H1 (cell line): ENCODE measurements at regions not wholly inside any gene's neighbourhood (a gene's known extent, or its start where the extent isn't known, plus 50 kb on each side); places are given as distances from the start of the nearest gene placed in this dataset.

Source experiments
- BACH1 ChIP-seq: IDR thresholded peaks from 2 replicates; pipeline ENCODE4 v1.6.1; 2012; ENCODE audit warnings: low read length, improper control_type of control experiment
- CBX8 ChIP-seq: fragments of 300-800, 300-1000 bp; sonication (generic); IDR thresholded peaks from 2 replicates; pipeline ENCODE4 v1.7.1; 2016; ENCODE audit warnings: low read depth, low read length, borderline replicate concordance
- JUN ChIP-seq: IDR thresholded peaks from 2 replicates; pipeline ENCODE4 v1.6.1; 2011; ENCODE audit warnings: low read depth, mild to moderate bottlenecking, improper control_type of control experiment, low read length
- POLR2AphosphoS5 ChIP-seq: IDR thresholded peaks from 2 replicates; pipeline ENCODE4 v1.6.1; 2011; ENCODE audit warnings: low read depth, low read length
- SP4 ChIP-seq: IDR thresholded peaks from 2 replicates; pipeline ENCODE4 v1.6.1; 2012; ENCODE audit warnings: low read length, inconsistent platforms
- TBP ChIP-seq: IDR thresholded peaks from 2 replicates; pipeline ENCODE4 v1.6.1; 2011; ENCODE audit warnings: low read depth, low read length, improper control_type of control experiment
- TEAD4 ChIP-seq: IDR thresholded peaks from 2 replicates; pipeline ENCODE4 v1.6.1; 2012; ENCODE audit warnings: low read depth, low read length, inconsistent platforms, mixed read lengths
- TF ChIP-seq, protein P1 (sequence below): fragments of 300-600 bp; sonication (generic); IDR thresholded peaks from 2 replicates; pipeline ENCODE4 v1.7.1; 2012; ENCODE audit warnings: low read length, moderate library complexity, mild to moderate bottlenecking, inconsistent platforms; ENCODE audit not compliant: insufficient replicate concordance

DNA sequence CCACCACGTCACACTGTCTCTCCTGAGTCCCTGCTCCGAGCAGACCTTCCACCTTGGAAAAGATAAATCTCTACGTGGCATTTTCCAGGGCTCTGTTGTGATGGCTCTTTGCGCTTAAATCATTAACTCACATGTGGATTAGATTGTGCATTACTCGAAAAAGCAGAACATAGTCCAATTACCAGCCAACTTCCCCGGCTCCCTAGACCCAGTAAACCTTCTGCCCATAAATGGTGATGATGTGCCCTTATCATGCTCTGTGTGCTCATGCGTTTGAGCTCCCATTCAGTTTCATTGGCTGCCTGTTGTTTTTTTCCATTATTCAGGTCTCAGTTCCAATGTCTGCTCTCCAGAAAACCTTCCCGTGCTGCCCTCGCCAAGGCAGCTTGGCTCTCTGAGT lies 471.2 kb downstream of the GLRX3 start (continued):
- TF ChIP-seq, protein P1, sequence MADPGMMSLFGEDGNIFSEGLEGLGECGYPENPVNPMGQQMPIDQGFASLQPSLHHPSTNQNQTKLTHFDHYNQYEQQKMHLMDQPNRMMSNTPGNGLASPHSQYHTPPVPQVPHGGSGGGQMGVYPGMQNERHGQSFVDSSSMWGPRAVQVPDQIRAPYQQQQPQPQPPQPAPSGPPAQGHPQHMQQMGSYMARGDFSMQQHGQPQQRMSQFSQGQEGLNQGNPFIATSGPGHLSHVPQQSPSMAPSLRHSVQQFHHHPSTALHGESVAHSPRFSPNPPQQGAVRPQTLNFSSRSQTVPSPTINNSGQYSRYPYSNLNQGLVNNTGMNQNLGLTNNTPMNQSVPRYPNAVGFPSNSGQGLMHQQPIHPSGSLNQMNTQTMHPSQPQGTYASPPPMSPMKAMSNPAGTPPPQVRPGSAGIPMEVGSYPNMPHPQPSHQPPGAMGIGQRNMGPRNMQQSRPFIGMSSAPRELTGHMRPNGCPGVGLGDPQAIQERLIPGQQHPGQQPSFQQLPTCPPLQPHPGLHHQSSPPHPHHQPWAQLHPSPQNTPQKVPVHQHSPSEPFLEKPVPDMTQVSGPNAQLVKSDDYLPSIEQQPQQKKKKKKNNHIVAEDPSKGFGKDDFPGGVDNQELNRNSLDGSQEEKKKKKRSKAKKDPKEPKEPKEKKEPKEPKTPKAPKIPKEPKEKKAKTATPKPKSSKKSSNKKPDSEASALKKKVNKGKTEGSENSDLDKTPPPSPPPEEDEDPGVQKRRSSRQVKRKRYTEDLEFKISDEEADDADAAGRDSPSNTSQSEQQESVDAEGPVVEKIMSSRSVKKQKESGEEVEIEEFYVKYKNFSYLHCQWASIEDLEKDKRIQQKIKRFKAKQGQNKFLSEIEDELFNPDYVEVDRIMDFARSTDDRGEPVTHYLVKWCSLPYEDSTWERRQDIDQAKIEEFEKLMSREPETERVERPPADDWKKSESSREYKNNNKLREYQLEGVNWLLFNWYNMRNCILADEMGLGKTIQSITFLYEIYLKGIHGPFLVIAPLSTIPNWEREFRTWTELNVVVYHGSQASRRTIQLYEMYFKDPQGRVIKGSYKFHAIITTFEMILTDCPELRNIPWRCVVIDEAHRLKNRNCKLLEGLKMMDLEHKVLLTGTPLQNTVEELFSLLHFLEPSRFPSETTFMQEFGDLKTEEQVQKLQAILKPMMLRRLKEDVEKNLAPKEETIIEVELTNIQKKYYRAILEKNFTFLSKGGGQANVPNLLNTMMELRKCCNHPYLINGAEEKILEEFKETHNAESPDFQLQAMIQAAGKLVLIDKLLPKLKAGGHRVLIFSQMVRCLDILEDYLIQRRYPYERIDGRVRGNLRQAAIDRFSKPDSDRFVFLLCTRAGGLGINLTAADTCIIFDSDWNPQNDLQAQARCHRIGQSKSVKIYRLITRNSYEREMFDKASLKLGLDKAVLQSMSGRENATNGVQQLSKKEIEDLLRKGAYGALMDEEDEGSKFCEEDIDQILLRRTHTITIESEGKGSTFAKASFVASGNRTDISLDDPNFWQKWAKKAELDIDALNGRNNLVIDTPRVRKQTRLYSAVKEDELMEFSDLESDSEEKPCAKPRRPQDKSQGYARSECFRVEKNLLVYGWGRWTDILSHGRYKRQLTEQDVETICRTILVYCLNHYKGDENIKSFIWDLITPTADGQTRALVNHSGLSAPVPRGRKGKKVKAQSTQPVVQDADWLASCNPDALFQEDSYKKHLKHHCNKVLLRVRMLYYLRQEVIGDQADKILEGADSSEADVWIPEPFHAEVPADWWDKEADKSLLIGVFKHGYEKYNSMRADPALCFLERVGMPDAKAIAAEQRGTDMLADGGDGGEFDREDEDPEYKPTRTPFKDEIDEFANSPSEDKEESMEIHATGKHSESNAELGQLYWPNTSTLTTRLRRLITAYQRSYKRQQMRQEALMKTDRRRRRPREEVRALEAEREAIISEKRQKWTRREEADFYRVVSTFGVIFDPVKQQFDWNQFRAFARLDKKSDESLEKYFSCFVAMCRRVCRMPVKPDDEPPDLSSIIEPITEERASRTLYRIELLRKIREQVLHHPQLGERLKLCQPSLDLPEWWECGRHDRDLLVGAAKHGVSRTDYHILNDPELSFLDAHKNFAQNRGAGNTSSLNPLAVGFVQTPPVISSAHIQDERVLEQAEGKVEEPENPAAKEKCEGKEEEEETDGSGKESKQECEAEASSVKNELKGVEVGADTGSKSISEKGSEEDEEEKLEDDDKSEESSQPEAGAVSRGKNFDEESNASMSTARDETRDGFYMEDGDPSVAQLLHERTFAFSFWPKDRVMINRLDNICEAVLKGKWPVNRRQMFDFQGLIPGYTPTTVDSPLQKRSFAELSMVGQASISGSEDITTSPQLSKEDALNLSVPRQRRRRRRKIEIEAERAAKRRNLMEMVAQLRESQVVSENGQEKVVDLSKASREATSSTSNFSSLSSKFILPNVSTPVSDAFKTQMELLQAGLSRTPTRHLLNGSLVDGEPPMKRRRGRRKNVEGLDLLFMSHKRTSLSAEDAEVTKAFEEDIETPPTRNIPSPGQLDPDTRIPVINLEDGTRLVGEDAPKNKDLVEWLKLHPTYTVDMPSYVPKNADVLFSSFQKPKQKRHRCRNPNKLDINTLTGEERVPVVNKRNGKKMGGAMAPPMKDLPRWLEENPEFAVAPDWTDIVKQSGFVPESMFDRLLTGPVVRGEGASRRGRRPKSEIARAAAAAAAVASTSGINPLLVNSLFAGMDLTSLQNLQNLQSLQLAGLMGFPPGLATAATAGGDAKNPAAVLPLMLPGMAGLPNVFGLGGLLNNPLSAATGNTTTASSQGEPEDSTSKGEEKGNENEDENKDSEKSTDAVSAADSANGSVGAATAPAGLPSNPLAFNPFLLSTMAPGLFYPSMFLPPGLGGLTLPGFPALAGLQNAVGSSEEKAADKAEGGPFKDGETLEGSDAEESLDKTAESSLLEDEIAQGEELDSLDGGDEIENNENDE: no peak
- TF ChIP-seq BACH1: no peak
- TF ChIP-seq SP4: no peak
- TF ChIP-seq TEAD4: no peak
- TF ChIP-seq POLR2AphosphoS5: no peak
- no peak for TF ChIP-seq JUN
- no peak for TF ChIP-seq TBP
- no peak for TF ChIP-seq CBX8
